H1 (cell line): ENCODE measurements at regions not wholly inside any gene's neighbourhood (a gene's known extent, or its start where the extent isn't known, plus 50 kb on each side); places are given as distances from the start of the nearest gene placed in this dataset.

Experiments
- CTCF ChIA-PET: fragments of 300-600 bp; sonication (Branson Sonifier 250); formaldehyde crosslinking; loops from one replicate; lab custom pipeline; 2021; ENCODE audit not compliant: partially characterized antibody; lab: Charles Lee
- POLR2A ChIA-PET: fragments of 300-600 bp; sonication (Branson Sonifier 250); formaldehyde crosslinking; loops from one replicate; lab custom pipeline; 2021; ENCODE audit warnings: inconsistent platforms; ENCODE audit not compliant: partially characterized antibody; lab: Charles Lee
- DNase-seq, 2 experiments: peaks; one replicate each; pipeline versions ENCODE4 v3.0.0 to v3.0.0-alpha.2; 2010 to 2022; ENCODE audit warnings: low spot score in 2 of 2, low read depth in 1 of 2, mixed read lengths in 1 of 2
- FAIRE-seq: peaks from 2 replicates; lab custom pipeline; 2011; peaks lifted over from hg19 to GRCh38; lab: Jason Lieb, UNC
- H2AFZ ChIP-seq: 2 replicates; pipeline ENCODE4 v1.8.1; 2012; ENCODE audit warnings: low read length, inconsistent platforms
- H2AK5ac ChIP-seq: 2 replicates; pipeline ENCODE4 v1.6.1; 2013; ENCODE audit warnings: low read depth, low read length
- H2BK120ac ChIP-seq: replicated peaks from 2 replicates; pipeline ENCODE3; 2013; ENCODE audit warnings: low read depth, low read length, inconsistent platforms
- H2BK12ac ChIP-seq: 2 replicates; pipeline ENCODE4 v1.6.1; 2013; ENCODE audit warnings: low read depth, low read length
- H2BK15ac ChIP-seq: 2 replicates; pipeline ENCODE4 v1.6.1; 2013; ENCODE audit warnings: low read length
- H2BK20ac ChIP-seq: 2 replicates; pipeline ENCODE4 v1.6.1; 2013; ENCODE audit warnings: low read length
- H2BK5ac ChIP-seq: 2 replicates; pipeline ENCODE4 v1.6.1; 2013; ENCODE audit warnings: low read depth, low read length
- H3K14ac ChIP-seq: 2 replicates; pipeline ENCODE4 v1.6.1; 2013; ENCODE audit warnings: inconsistent platforms; ENCODE audit not compliant: insufficient read length
- H3K18ac ChIP-seq: 2 replicates; pipeline ENCODE4 v1.6.1; 2013; ENCODE audit warnings: low read length; ENCODE audit errors: extremely low read depth
- H3K23ac ChIP-seq: 2 replicates; pipeline ENCODE4 v1.6.1; 2013; ENCODE audit warnings: inconsistent platforms; ENCODE audit not compliant: insufficient read length
- H3K23me2 ChIP-seq: 2 replicates; pipeline ENCODE4 v1.6.1; 2013; ENCODE audit warnings: low read depth, low read length
- H3K27ac ChIP-seq: 2 replicates; pipeline ENCODE4 v1.6.1; 2011; ENCODE audit warnings: low read depth, low read length, inconsistent platforms
- H3K27me3 ChIP-seq, 4 experiments: replicated peaks in 1 of 4; 1 replicate in 1 of 4; 2 replicates in 3 of 4; pipeline versions ENCODE4 v1.6.1 to v1.8.1; 2011 to 2013; ENCODE audit warnings: low read length in 3 of 4, mild to moderate bottlenecking in 3 of 4, inconsistent platforms in 2 of 4, mixed read lengths in 2 of 4, moderate library complexity in 1 of 4; ENCODE audit not compliant: control insufficient read depth in 3 of 4, insufficient read depth in 3 of 4; ENCODE audit errors: extremely low read depth in 1 of 4
- H3K36me3 ChIP-seq, 4 experiments: 2 replicates each; pipeline versions ENCODE4 v1.6.1 to v1.8.1; 2011 to 2013; ENCODE audit warnings: mild to moderate bottlenecking in 4 of 4, low read length in 3 of 4, moderate library complexity in 2 of 4, control low read depth in 1 of 4, inconsistent platforms in 1 of 4; ENCODE audit not compliant: insufficient read depth in 4 of 4, control insufficient read depth in 2 of 4
- H3K4ac ChIP-seq: replicated peaks from 2 replicates; pipeline ENCODE3; 2013; ENCODE audit warnings: low read length, low read depth, mixed read lengths, inconsistent platforms; ENCODE audit not compliant: insufficient read length
- H3K4me1 ChIP-seq, 4 experiments: replicated peaks in 1 of 4; 1 replicate in 1 of 4; 2 replicates in 3 of 4; pipeline versions ENCODE4 v1.6.1 to v1.8.1; 2011 to 2013; ENCODE audit warnings: low read length in 3 of 4, inconsistent platforms in 2 of 4, mixed read lengths in 1 of 4; ENCODE audit not compliant: insufficient read depth in 4 of 4, control insufficient read depth in 3 of 4
- H3K4me2 ChIP-seq, 2 experiments: 2 replicates each; pipeline versions ENCODE4 v1.6.1 to v1.8.1; 2011 to 2013; ENCODE audit warnings: low read depth in 2 of 2, low read length in 2 of 2, control low read depth in 1 of 2, inconsistent platforms in 1 of 2, mild to moderate bottlenecking in 1 of 2; ENCODE audit not compliant: insufficient read depth in 1 of 2
- H3K4me3 ChIP-seq, 4 experiments: fragments of 200-600, 300-600 bp in 1 of 4; sonication (generic), shearing (Covaris generic), sonication (Bioruptor Twin) in 1 of 4; 2 replicates each; pipeline versions ENCODE4 v1.5.1 to v1.8.1; 2011 to 2016; ENCODE audit warnings: low read length in 4 of 4, low read depth in 3 of 4, control low read depth in 2 of 4, inconsistent platforms in 2 of 4, mild to moderate bottlenecking in 2 of 4, mixed read lengths in 1 of 4, moderate library complexity in 1 of 4; ENCODE audit not compliant: insufficient read depth in 2 of 4; ENCODE audit errors: extremely low read depth in 1 of 4
- H3K56ac ChIP-seq: replicated peaks from 2 replicates; pipeline ENCODE3; 2013; ENCODE audit warnings: low read depth, mild to moderate bottlenecking, mixed read lengths, low read length, inconsistent platforms; ENCODE audit not compliant: insufficient read length
- H3K79me1 ChIP-seq: 2 replicates; pipeline ENCODE4 v1.6.1; 2013; ENCODE audit warnings: low read depth, low read length, control low read depth
- H3K79me2 ChIP-seq, 2 experiments: 2 replicates each; pipeline versions ENCODE4 v1.6.1 to v1.8.1; 2012 to 2013; ENCODE audit warnings: low read length in 2 of 2, mild to moderate bottlenecking in 2 of 2, inconsistent platforms in 1 of 2; ENCODE audit not compliant: insufficient read depth in 2 of 2, control insufficient read depth in 1 of 2
- H3K9ac ChIP-seq, 4 experiments: replicated peaks in 1 of 4; 1 replicate in 1 of 4; 2 replicates in 3 of 4; pipeline versions ENCODE4 v1.6.1 to v1.8.1; 2011 to 2013; ENCODE audit warnings: low read depth in 3 of 4, low read length in 3 of 4, control low read depth in 2 of 4, mild to moderate bottlenecking in 2 of 4, moderate library complexity in 2 of 4, inconsistent platforms in 1 of 4; ENCODE audit errors: extremely low read depth in 1 of 4
- H3K9me3 ChIP-seq, 2 experiments: 2 replicates each; pipeline versions ENCODE4 v1.6.1 to v1.8.1; 2012 to 2013; ENCODE audit warnings: mild to moderate bottlenecking in 2 of 2, moderate library complexity in 2 of 2, control low read depth in 1 of 2, inconsistent platforms in 1 of 2, low read depth in 1 of 2, low read length in 1 of 2, mixed read lengths in 1 of 2; ENCODE audit not compliant: insufficient read depth in 2 of 2
- H4K20me1 ChIP-seq, 2 experiments: replicated peaks in 1 of 2; 2 replicates each; pipeline versions ENCODE3 to v1.8.1; 2011 to 2013; ENCODE audit warnings: inconsistent platforms in 2 of 2, low read length in 2 of 2, mild to moderate bottlenecking in 1 of 2; ENCODE audit not compliant: insufficient read depth in 2 of 2, control insufficient read depth in 1 of 2
- H4K5ac ChIP-seq: 2 replicates; pipeline ENCODE4 v1.6.1; 2013; ENCODE audit warnings: low read length, low read depth, mixed read lengths, inconsistent platforms; ENCODE audit not compliant: insufficient read length
- H4K8ac ChIP-seq: 2 replicates; pipeline ENCODE4 v1.8.0; 2013; ENCODE audit warnings: mild to moderate bottlenecking, moderate library complexity, low read length, inconsistent platforms; ENCODE audit not compliant: insufficient read depth; ENCODE audit errors: extremely low read depth
- H4K91ac ChIP-seq: replicated peaks from 2 replicates; pipeline ENCODE3; 2013; ENCODE audit warnings: low read length, mixed read lengths, inconsistent platforms; ENCODE audit not compliant: insufficient read length
- BACH1 ChIP-seq: IDR thresholded peaks from 2 replicates; pipeline ENCODE4 v1.6.1; 2012; ENCODE audit warnings: low read length, improper control_type of control experiment
- BRCA1 ChIP-seq: IDR thresholded peaks from 2 replicates; pipeline ENCODE4 v1.6.1; 2012; ENCODE audit warnings: low read depth, low read length, improper control_type of control experiment
- CBX8 ChIP-seq: fragments of 300-800, 300-1000 bp; sonication (generic); IDR thresholded peaks from 2 replicates; pipeline ENCODE4 v1.7.1; 2016; ENCODE audit warnings: low read depth, low read length, borderline replicate concordance
- CREB1 ChIP-seq: IDR thresholded peaks from 2 replicates; pipeline ENCODE4 v1.6.1; 2012; ENCODE audit warnings: inconsistent platforms
- CTBP2 ChIP-seq: IDR thresholded peaks from 2 replicates; pipeline ENCODE4 v1.7.0; 2011; ENCODE audit warnings: borderline replicate concordance, mild to moderate bottlenecking, moderate library complexity, mixed read lengths, low read length; ENCODE audit not compliant: insufficient read depth, insufficient read length
- EGR1 ChIP-seq: IDR thresholded peaks from 2 replicates; pipeline ENCODE4 v1.6.1; 2011; ENCODE audit warnings: low read depth, low read length, borderline replicate concordance
- EZH2 ChIP-seq: fragments of 200-600 bp; sonication (generic); IDR thresholded peaks from 2 replicates; pipeline ENCODE4 v1.7.1; 2012; ENCODE audit warnings: low read depth, mild to moderate bottlenecking, moderate library complexity, low read length, inconsistent platforms; ENCODE audit not compliant: severe bottlenecking
- JUN ChIP-seq: IDR thresholded peaks from 2 replicates; pipeline ENCODE4 v1.6.1; 2011; ENCODE audit warnings: low read depth, mild to moderate bottlenecking, improper control_type of control experiment, low read length
- RNF2 ChIP-seq: fragments of 200-900, 300-1000 bp; sonication (generic); IDR thresholded peaks from 2 replicates; pipeline ENCODE4 v1.7.1; 2016; ENCODE audit warnings: borderline replicate concordance, low read depth, mild to moderate bottlenecking, antibody characterized with exemption, low read length; ENCODE audit not compliant: poor library complexity, severe bottlenecking; ENCODE audit errors: missing control alignments
- SIN3A ChIP-seq, 2 experiments: IDR thresholded peaks in 1 of 2; conservative IDR thresholded peaks in 1 of 2; 2 replicates each; pipeline ENCODE4 v1.6.1; 2011 to 2012; ENCODE audit warnings: low read length in 2 of 2, improper control_type of control experiment in 1 of 2, low read depth in 1 of 2, mild to moderate bottlenecking in 1 of 2
- SP2 ChIP-seq: IDR thresholded peaks from 2 replicates; pipeline ENCODE4 v1.6.1; 2012; ENCODE audit warnings: mild to moderate bottlenecking, low read length, inconsistent platforms
- SRF ChIP-seq: IDR thresholded peaks from 2 replicates; pipeline ENCODE4 v1.6.1; 2011; ENCODE audit warnings: mild to moderate bottlenecking, low read depth, low read length, moderate library complexity
- WGBS, 2 experiments: shearing (Covaris generic) in 1 of 2; methylation state at CpG; one replicate each; pipeline versions ENCODE4 v1.1.6 to v1.1.7; 2013 to 2015; ENCODE audit warnings: low lambda C conversion rate in 2 of 2, mixed read lengths in 2 of 2, inconsistent platforms in 1 of 2, low coverage in 1 of 2, missing lambda C conversion rate in 1 of 2; ENCODE audit not compliant: insufficient replicate concordance in 2 of 2, insufficient coverage in 1 of 2, insufficient read length in 1 of 2; ENCODE audit errors: extremely low coverage in 1 of 2, missing lambda C conversion rate in 1 of 2; 5-methylcytosine and 5-hydroxymethylcytosine counted together

DNA sequence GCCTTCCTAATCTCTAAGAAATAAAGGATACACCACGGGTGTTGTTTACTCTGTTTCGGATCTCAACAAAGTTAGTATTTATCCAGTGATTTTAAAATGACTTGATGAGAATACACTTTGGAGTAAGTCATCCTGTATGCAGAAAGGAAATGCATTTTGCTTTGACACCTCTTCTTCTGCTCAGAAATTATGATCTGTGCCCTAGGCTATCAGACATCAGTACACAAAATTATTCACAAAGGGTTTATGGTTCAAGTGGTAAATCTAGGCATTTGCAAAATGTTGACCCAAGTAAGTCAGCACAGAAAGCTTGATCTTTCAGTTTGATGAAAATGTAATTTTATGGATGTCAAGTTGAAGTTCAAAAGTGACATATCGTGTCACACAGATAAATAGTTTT is 248.5 kb downstream of the ATP23 start:
- H3K79me1 ChIP-seq, result no peaks in the 10 kb centered on the region
- H3K4me1 ChIP-seq, result no peaks in the 10 kb centered on the region
- H3K23me2 ChIP-seq, result no peaks in the 10 kb centered on the region
- FAIRE-seq, result no peak
- H2BK5ac ChIP-seq, result no peak overlapping the region
- no peak overlapping the region for H2AK5ac ChIP-seq
- no peak overlapping the region for H2BK12ac ChIP-seq
- H3K23ac ChIP-seq, result no peak overlapping the region
- no peaks in the 10 kb centered on the region for H3K79me2 ChIP-seq
- no peak overlapping the region for H4K5ac ChIP-seq
- H4K8ac ChIP-seq, result no peak overlapping the region
- H3K18ac ChIP-seq, result no peak overlapping the region
- WGBS, 2 experiments, result 91% methylated on average over 3 of the region's 3 CpGs; no CpG with 5 or more reads in 1 of the 2 experiments
- ChIA-PET CTCF (no interaction called here), POLR2A (no interaction called here)
- no peak overlapping the region for H3K27ac ChIP-seq
- no peak overlapping the region for H2BK120ac ChIP-seq
- H3K9me3 ChIP-seq, result no peaks in the 10 kb centered on the region
- no peaks in the 10 kb centered on the region for H3K36me3 ChIP-seq
- H2BK20ac ChIP-seq, result no peak overlapping the region
- H3K4me2 ChIP-seq, result no peak overlapping the region
- no peak overlapping the region for H2AFZ ChIP-seq
- H3K4ac ChIP-seq, result no peak overlapping the region
- no peaks in the 10 kb centered on the region for H4K20me1 ChIP-seq
- DNase-seq, result no peak
- no peaks in the 10 kb centered on the region for H3K27me3 ChIP-seq
- no peak overlapping the region for H3K9ac ChIP-seq
- H3K56ac ChIP-seq, result no peak overlapping the region
- no peak overlapping the region for H3K4me3 ChIP-seq
- H4K91ac ChIP-seq, result no peak overlapping the region
- H2BK15ac ChIP-seq, result no peak overlapping the region
- H3K14ac ChIP-seq, result no peak overlapping the region
- TF ChIP-seq SIN3A (conservative IDR thresholded peaks at IDR 0.05 in 1 of 2, IDR thresholded peaks at IDR 0.05 in 1 of 2; ENCODE audit: low read depth in 1 of 2, low read length in 2 of 2) (no peak), RNF2 (no peak), EZH2 (no peak), CREB1 (no peak), SRF (no peak), BACH1 (no peak), JUN (no peak), CBX8 (no peak), BRCA1 (no peak), EGR1 (no peak), CTBP2 (no peak), SP2 (no peak)
